GM10248 (cell line): ENCODE measurements at regions not wholly inside any gene's neighbourhood (a gene's known extent, or its start where the extent isn't known, plus 50 kb on each side); places are given as distances from the start of the nearest gene placed in this dataset.

Experiments
- CTCF ChIA-PET: fragments of 300-600 bp; sonication (Branson Sonifier 250); formaldehyde crosslinking; extraction: SDS; loops from one replicate; lab custom pipeline; 2021; ENCODE audit warnings: antibody characterized with exemption; lab: Yijun Ruan, JAX
- POLR2A ChIA-PET: fragments of 350-650 bp; sonication (Branson Sonifier 250); formaldehyde crosslinking; extraction: SDS; loops from one replicate; lab custom pipeline; 2020; ENCODE audit warnings: antibody characterized with exemption; lab: Yijun Ruan, JAX
- DNase-seq: peaks from one replicate; pipeline ENCODE4 v3.0.0; 2012; ENCODE audit errors: extremely low spot score
- TF ChIP-seq, protein P1 (sequence below): IDR thresholded peaks from 2 replicates; pipeline ENCODE4 v1.5.1; 2012; ENCODE audit warnings: mild to moderate bottlenecking, low read depth; ENCODE audit errors: extremely low read depth, missing control alignments, control extremely low read depth

DNA sequence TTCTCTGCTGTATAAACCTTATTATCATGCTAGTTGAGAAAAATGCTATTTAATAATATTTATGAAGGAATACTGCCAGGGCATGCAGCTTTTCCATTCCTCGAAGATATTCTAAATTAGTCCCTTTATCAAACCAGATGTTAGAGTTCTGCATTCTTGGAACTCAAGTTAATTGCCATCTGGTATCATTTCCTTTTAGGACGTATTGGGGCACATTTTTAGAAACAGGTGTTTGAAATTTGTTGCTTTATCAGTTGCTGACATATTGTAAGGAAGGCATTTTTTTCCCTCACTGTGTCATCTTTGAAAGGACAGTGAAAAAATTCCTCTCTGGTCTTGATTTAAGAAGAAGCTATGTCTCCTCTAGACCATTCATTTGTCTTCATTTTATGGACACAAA is 471.2 kb upstream of the PRICKLE1 start:
- no peak for DNase-seq
- TF ChIP-seq, protein P1, sequence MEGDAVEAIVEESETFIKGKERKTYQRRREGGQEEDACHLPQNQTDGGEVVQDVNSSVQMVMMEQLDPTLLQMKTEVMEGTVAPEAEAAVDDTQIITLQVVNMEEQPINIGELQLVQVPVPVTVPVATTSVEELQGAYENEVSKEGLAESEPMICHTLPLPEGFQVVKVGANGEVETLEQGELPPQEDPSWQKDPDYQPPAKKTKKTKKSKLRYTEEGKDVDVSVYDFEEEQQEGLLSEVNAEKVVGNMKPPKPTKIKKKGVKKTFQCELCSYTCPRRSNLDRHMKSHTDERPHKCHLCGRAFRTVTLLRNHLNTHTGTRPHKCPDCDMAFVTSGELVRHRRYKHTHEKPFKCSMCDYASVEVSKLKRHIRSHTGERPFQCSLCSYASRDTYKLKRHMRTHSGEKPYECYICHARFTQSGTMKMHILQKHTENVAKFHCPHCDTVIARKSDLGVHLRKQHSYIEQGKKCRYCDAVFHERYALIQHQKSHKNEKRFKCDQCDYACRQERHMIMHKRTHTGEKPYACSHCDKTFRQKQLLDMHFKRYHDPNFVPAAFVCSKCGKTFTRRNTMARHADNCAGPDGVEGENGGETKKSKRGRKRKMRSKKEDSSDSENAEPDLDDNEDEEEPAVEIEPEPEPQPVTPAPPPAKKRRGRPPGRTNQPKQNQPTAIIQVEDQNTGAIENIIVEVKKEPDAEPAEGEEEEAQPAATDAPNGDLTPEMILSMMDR: no peak
- ChIA-PET POLR2A (no interaction called here), CTCF (no interaction called here)

DNA sequence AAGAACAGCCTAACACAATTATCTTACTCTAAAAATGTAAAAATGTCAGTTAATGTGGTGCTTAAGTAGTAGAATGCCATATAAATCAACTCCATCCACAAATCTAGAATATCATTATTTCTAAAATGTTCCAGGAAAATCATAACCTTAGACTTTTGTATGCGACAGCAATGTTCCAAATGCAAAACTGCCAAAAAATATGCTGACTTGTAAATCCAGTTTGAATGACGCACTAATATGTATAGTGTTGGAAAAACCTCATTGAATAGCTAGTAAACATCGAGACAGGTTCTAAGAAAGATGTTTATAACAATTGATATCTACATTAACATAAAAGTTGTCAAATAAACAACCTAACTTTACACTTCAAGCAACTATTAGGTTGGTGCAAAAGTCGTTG is 469.1 kb upstream of the PRICKLE1 start:
- POLR2A ChIA-PET: no interaction called here
- TF ChIP-seq, protein P1: no peak
- CTCF ChIA-PET: interaction anchor here (1.3 kb wide), 1 partner anchor 17 kb away, joined by 3 read pairs; no protein-coding TSS in a partner anchor
- no peak for DNase-seq

DNA sequence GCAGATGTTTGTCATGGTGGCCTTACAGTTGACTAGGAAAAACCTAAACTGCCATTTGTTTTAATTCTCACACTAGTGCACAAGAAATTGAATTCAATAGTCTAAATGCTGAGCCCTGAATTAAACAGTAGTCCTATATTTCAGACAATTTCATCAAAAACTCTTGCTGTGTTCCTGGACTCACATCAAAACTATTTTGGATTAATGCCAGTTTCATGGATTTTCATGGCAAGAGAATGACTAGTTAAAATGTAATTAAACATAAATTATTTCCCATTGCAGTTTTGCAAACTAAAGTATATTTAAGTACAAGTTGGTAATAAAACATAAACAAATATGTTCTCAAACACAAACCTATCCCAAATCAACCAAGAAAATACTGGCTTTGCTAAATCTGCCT is 468.0 kb upstream of the PRICKLE1 start:
- CTCF ChIA-PET: no interaction called here
- DNase-seq: no peak
- POLR2A ChIA-PET: no interaction called here
- TF ChIP-seq, protein P1: no peak

DNA sequence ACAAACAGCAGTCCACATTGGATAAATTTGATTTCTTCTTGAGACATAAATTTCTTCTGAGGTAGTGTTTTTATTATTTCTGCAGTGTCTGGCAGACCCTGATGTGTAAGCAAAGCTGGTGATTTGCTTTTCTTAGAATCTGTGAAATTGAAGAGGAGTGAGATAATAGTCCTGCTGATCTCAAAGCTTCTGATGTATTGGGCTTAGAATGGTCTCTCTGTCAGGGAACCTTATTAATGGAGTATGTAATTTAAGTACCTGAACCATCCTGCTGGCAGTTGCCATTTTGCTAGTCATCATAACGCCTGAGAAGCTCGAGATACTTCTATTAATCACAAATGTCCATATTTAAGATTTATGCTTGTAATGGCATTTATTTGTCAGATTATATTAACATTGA is 464.5 kb upstream of the PRICKLE1 start:
- ChIA-PET CTCF (interaction anchor here (0.9 to 1.6 kb wide), 3 partner anchors 8 to 63 kb away, joined by 3 to 4 read pairs (median 3); no protein-coding TSS in a partner anchor), POLR2A (no interaction called here)
- no peak for DNase-seq
- TF ChIP-seq, protein P1: no peak

DNA sequence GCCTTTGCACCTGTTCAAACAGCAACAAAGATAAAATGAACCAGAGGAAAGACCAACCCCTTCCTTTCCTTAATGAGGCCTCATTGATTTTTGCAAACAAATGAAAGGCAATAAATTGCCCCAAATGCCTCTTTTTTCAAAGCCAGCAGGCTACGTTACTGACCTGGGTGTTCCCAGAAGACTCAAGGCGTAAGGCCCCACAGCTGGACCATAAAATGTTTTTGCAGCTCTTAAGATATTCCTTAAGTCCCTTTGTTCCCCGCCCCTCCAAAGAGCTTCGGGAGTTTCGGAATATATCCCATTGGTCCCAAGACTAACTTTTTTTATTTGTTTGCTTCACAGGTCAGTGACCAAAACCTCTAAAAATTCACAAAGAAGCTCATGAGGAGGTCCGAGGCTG is 462.9 kb upstream of the PRICKLE1 start:
- POLR2A ChIA-PET: no interaction called here
- no peak for DNase-seq
- CTCF ChIA-PET: interaction anchor here (0.8 kb wide), 1 partner anchor 12 kb away, joined by 3 read pairs; no protein-coding TSS in a partner anchor
- TF ChIP-seq, protein P1: no peak

DNA sequence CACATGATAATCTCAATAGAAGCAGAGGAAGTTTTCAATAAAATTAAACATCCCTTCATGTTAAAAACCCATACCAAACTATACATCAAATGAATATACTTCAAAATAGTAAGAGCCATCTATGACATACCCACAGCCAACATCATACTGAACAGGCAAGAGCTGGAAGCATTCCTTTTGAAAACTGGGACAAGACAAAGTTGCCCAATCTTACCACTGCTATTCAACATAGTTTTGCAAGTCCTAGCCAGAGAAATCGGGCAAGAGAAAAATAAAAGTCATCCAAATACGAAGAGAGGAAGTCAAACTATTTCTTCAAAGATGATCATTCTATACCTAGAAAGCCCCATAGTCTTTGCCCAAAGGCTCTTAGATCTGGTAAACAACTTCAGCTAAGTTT is 454.7 kb upstream of the PRICKLE1 start:
- TF ChIP-seq, protein P1: no peak
- ChIA-PET CTCF (interaction anchor here (1.1 kb wide), 1 partner anchor 10 kb away, joined by 3 read pairs; no protein-coding TSS in a partner anchor), POLR2A (no interaction called here)
- no peak for DNase-seq
